HG02938 (cell line): ENCODE measurements at regions not wholly inside any gene's neighbourhood (a gene's known extent, or its start where the extent isn't known, plus 50 kb on each side); places are given as distances from the start of the nearest gene placed in this dataset.

Experiments
- ATAC-seq: cut with Tn5 transposase; IDR thresholded peaks from one replicate; pipeline ENCODE4 v1.9.1; 2021; ENCODE audit warnings: mild to moderate bottlenecking, moderate library complexity; ENCODE audit not compliant: unreplicated experiment

GRCh38 chr12:127690161-127690560, 576.8 kb upstream of the TMEM132C start:
- ATAC-seq, result no peak

- no peak for ATAC-seq
These were observed 570.0 kb upstream of the TMEM132C start for GRCh38 chr12:127696963-127697362.

- ATAC-seq, result no peak
These were observed 563.9 kb upstream of the TMEM132C start for GRCh38 chr12:127703026-127703425.

- no peak for ATAC-seq
These were observed 555.9 kb upstream of the TMEM132C start for GRCh38 chr12:127711108-127711507.

GRCh38 chr12:127712561-127712960, 554.4 kb upstream of the TMEM132C start:
- no peak for ATAC-seq

GRCh38 chr12:127716166-127716565, 550.8 kb upstream of the TMEM132C start:
- no peak for ATAC-seq

- ATAC-seq, result no peak
These were observed 549.7 kb upstream of the TMEM132C start for GRCh38 chr12:127717278-127717677.

- no peak for ATAC-seq
These were observed 546.6 kb upstream of the TMEM132C start for GRCh38 chr12:127720334-127720733.

GRCh38 chr12:127722611-127723010, 544.4 kb upstream of the TMEM132C start:
- no peak for ATAC-seq

GRCh38 chr12:127723251-127723650, 543.7 kb upstream of the TMEM132C start:
- ATAC-seq, result no peak

- no peak for ATAC-seq
These were observed 540.2 kb upstream of the TMEM132C start for GRCh38 chr12:127726671-127727315.

- no peak for ATAC-seq
These were observed 538.7 kb upstream of the TMEM132C start for GRCh38 chr12:127728285-127728684.

- ATAC-seq, result no peak
These were observed 538.2 kb upstream of the TMEM132C start for GRCh38 chr12:127728729-127729128.

GRCh38 chr12:127729381-127729780, 537.6 kb upstream of the TMEM132C start:
- no peak for ATAC-seq

- ATAC-seq, result no peak
These were observed 535.3 kb upstream of the TMEM132C start for GRCh38 chr12:127731657-127732056.

- no peak for ATAC-seq
These were observed 524.7 kb upstream of the TMEM132C start for GRCh38 chr12:127742231-127742630.

- ATAC-seq, result no peak
These were observed 521.3 kb upstream of the TMEM132C start for GRCh38 chr12:127745469-127746212.

GRCh38 chr12:127749416-127749815, 517.6 kb upstream of the TMEM132C start:
- no peak for ATAC-seq

- ATAC-seq, result no peak
These were observed 516.7 kb upstream of the TMEM132C start for GRCh38 chr12:127750076-127750840.

GRCh38 chr12:127752802-127753201, 514.2 kb upstream of the TMEM132C start:
- ATAC-seq, result no peak

GRCh38 chr12:127760357-127760756, 506.6 kb upstream of the TMEM132C start:
- no peak for ATAC-seq

- no peak for ATAC-seq
These were observed 506.0 kb upstream of the TMEM132C start for GRCh38 chr12:127760996-127761395.
